Cardiac muscle cell (in vitro differentiated cells and primary cell): ENCODE measurements at regions not wholly inside any gene's neighbourhood (a gene's known extent, or its start where the extent isn't known, plus 50 kb on each side); places are given as distances from the start of the nearest gene placed in this dataset.

Experiments
- DNase-seq, 2 donors: peaks; one replicate each; pipeline versions ENCODE4 v3.0.0 to v3.0.0-alpha.2; 2010 to 2017; ENCODE audit warnings: low read depth in 1 of 2, low spot score in 1 of 2
- H3K27ac ChIP-seq: fragments of 200-600 bp; sonication (generic); 2 replicates; pipeline ENCODE4 v1.5.1; 2016
- H3K27me3 ChIP-seq: fragments of 200-600 bp; sonication (generic); 2 replicates; pipeline ENCODE4 v1.6.0; 2016; ENCODE audit warnings: control low read depth
- H3K36me3 ChIP-seq: fragments of 200-600 bp; sonication (generic); 2 replicates; pipeline ENCODE4 v1.5.1; 2016; ENCODE audit warnings: control low read depth
- H3K4me1 ChIP-seq: fragments of 200-600 bp; sonication (generic); 2 replicates; pipeline ENCODE4 v1.8.1; 2017; ENCODE audit warnings: low read depth, mild to moderate bottlenecking, mixed run types
- H3K4me3 ChIP-seq: fragments of 200-600 bp; sonication (generic); 2 replicates; pipeline ENCODE4 v1.5.1; 2016; ENCODE audit warnings: mild to moderate bottlenecking
- H3K9me3 ChIP-seq: fragments of 200-600 bp; sonication (generic); 2 replicates; pipeline ENCODE4 v1.5.1; 2017; ENCODE audit warnings: low read depth, mild to moderate bottlenecking, control low read depth
- TF ChIP-seq, protein P1 (sequence below): IDR thresholded peaks from 2 replicates; pipeline ENCODE4 v1.5.1; 2012; ENCODE audit warnings: low read depth, mild to moderate bottlenecking, low read length

DNA sequence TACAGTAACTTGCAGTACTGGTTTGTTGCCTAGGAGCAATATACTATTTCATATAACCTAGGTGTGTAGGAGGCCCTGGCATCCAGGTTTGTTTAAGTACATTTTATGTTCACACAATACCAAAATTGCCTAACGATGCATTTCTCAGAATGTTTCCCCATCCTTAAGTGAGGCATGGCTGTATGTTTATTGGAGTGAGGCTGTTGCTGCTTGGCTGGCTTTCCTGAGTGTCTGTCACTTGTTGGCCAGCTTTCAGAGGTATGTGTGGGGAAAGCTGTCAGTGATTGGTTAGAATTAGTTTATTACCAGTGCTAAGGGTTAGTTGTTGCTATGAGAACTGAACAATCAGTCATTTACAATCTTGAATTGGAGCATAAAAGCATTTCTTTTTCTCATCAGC is 154.1 kb upstream of the CDH12 start:
- Histone ChIP-seq H3K36me3 (no peaks in the 10 kb centered on the region), H3K4me1 (no peaks in the 10 kb centered on the region), H3K4me3 (no peak overlapping the region), H3K27me3 (no peaks in the 10 kb centered on the region), H3K9me3 (no peaks in the 10 kb centered on the region), H3K27ac (no peak overlapping the region)
- DNase-seq: no peak
- TF ChIP-seq, protein P1, sequence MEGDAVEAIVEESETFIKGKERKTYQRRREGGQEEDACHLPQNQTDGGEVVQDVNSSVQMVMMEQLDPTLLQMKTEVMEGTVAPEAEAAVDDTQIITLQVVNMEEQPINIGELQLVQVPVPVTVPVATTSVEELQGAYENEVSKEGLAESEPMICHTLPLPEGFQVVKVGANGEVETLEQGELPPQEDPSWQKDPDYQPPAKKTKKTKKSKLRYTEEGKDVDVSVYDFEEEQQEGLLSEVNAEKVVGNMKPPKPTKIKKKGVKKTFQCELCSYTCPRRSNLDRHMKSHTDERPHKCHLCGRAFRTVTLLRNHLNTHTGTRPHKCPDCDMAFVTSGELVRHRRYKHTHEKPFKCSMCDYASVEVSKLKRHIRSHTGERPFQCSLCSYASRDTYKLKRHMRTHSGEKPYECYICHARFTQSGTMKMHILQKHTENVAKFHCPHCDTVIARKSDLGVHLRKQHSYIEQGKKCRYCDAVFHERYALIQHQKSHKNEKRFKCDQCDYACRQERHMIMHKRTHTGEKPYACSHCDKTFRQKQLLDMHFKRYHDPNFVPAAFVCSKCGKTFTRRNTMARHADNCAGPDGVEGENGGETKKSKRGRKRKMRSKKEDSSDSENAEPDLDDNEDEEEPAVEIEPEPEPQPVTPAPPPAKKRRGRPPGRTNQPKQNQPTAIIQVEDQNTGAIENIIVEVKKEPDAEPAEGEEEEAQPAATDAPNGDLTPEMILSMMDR: no peak

DNA sequence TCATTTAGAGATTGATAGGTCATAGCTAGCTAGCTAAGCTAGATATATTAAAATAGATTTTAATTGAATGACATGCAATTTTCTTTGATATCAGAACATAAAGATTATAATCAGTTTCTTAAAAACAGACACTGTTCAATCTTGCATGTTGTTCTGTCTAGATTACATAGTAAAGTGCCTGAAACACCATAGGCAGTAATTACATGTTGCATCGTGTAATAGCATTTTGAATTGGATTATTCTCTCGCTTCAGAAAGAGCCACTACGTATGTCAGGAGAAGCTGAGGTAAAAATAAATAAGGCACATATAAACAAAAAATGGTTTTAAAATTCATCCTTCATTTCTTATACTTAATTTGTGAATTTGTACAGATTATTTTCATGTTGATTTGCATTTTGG is 148.0 kb upstream of the CDH12 start:
- H3K27ac ChIP-seq: no peak overlapping the region
- H3K36me3 ChIP-seq: no peaks in the 10 kb centered on the region
- no peaks in the 10 kb centered on the region for H3K27me3 ChIP-seq
- TF ChIP-seq, protein P1: no peak
- no peaks in the 10 kb centered on the region for H3K4me1 ChIP-seq
- no peaks in the 10 kb centered on the region for H3K9me3 ChIP-seq
- DNase-seq: no peak
- H3K4me3 ChIP-seq: no peak overlapping the region

DNA sequence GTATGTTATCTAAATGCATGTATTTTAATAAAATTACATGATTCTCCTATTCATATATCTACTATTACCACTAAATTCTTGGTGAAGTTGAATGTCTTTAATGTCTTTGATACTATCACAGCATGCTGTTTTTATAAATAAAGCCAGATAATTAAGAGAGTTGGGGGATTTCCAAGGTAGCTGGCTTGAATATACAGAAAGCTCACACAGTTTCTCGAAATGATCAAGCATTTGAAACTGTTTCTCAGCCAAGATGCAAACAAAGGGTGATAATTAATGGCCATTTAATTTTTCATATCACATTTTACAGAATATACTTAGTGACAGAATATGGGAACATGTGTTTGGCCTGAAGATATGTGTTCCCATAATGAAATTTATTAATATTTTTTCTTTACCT is 145.6 kb upstream of the CDH12 start:
- no peaks in the 10 kb centered on the region for H3K4me1 ChIP-seq
- TF ChIP-seq, protein P1: no peak
- no peak for DNase-seq
- H3K27me3 ChIP-seq: no peaks in the 10 kb centered on the region
- no peak overlapping the region for H3K27ac ChIP-seq
- H3K4me3 ChIP-seq: no peak overlapping the region
- H3K9me3 ChIP-seq: no peaks in the 10 kb centered on the region
- H3K36me3 ChIP-seq: no peaks in the 10 kb centered on the region

DNA sequence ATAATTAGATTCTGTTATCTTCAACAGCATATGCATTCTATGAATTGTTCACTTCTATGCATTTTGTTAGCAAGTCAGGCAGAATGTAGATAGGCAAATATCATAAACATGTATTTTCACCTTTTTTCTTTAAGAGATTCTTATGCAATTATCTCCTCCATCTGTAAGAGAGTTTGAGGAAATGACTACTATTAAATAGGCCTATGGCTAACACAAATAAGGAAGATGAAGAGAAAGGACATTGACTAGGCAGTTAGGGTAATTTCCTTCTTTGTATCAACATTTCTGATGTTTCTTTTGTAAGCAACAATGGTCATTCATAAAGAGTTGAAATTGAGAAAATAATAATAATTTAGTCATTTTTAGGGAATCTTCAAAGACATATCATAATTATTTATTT is 145.2 kb upstream of the CDH12 start:
- H3K36me3 ChIP-seq: no peaks in the 10 kb centered on the region
- TF ChIP-seq, protein P1: no peak
- no peaks in the 10 kb centered on the region for H3K4me1 ChIP-seq
- H3K4me3 ChIP-seq: no peak overlapping the region
- H3K9me3 ChIP-seq: no peaks in the 10 kb centered on the region
- no peak for DNase-seq
- H3K27ac ChIP-seq: no peak overlapping the region
- H3K27me3 ChIP-seq: no peaks in the 10 kb centered on the region

DNA sequence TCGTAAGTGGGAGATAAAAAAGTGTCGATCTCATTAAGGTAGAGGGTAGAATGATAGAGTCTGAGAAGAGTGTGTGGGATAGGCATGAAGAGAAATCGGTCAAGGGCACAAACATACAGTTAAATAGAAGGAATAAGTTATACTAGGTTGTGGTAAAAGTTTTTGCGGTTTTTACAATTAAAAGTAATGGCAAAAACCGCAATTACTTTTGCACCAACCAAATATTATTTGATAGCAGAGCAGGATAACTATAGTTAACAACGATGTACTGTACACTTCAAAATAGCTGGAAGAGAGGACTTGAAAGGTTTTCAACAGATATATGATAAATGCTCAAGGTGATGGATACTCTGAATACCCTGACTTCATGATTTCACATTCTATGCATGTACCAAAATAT is 135.8 kb upstream of the CDH12 start:
- no peak overlapping the region for H3K27ac ChIP-seq

More for the DNA sequence above, 135.8 kb upstream of the CDH12 start:
- TF ChIP-seq, protein P1: no peak
- H3K9me3 ChIP-seq: no peaks in the 10 kb centered on the region
- no peaks in the 10 kb centered on the region for H3K4me1 ChIP-seq
- H3K4me3 ChIP-seq: no peak overlapping the region
- H3K27me3 ChIP-seq: no peaks in the 10 kb centered on the region
- H3K36me3 ChIP-seq: no peaks in the 10 kb centered on the region
- no peak for DNase-seq
